ENCODE measurements at regions not wholly inside any gene's neighbourhood (a gene's known extent, or its start where the extent isn't known, plus 50 kb on each side); places are given as distances from the start of the nearest gene placed in this dataset.

DNA sequence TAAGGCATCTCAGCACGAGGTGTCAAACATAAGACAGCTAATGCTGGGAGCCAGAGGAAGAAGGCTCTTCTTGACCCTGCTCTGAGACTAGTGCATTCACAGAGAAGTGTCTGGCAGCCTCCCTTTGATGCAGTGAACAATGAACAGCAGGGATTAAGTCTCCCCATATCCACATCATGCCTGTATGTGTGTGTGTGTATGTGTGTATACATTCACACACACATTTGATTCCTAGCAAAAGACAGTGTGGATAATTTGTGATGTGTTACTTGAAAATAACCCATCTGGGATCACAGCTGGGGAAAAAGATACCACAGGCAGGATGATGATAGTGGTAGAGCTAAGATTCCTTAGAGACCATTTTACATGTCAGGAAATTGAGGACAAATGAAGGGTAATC lies 485.9 kb upstream of the GOT2 start:
- TF ChIP-seq, protein P1, sequence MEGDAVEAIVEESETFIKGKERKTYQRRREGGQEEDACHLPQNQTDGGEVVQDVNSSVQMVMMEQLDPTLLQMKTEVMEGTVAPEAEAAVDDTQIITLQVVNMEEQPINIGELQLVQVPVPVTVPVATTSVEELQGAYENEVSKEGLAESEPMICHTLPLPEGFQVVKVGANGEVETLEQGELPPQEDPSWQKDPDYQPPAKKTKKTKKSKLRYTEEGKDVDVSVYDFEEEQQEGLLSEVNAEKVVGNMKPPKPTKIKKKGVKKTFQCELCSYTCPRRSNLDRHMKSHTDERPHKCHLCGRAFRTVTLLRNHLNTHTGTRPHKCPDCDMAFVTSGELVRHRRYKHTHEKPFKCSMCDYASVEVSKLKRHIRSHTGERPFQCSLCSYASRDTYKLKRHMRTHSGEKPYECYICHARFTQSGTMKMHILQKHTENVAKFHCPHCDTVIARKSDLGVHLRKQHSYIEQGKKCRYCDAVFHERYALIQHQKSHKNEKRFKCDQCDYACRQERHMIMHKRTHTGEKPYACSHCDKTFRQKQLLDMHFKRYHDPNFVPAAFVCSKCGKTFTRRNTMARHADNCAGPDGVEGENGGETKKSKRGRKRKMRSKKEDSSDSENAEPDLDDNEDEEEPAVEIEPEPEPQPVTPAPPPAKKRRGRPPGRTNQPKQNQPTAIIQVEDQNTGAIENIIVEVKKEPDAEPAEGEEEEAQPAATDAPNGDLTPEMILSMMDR (IDR thresholded peaks at IDR 0.05): no peak
- no peak for TF ChIP-seq POLR2A (IDR thresholded peaks at IDR 0.05)
- TF ChIP-seq POLR2AphosphoS5 (IDR thresholded peaks at IDR 0.05): no peak

Measured in prostate gland (tissue), 2 donors.